Activated CD8-positive, alpha-beta memory T cell treated with anti-CD3 and anti-CD28 coated beads for 36 hours (primary cell): ENCODE measurements at regions not wholly inside any gene's neighbourhood (a gene's known extent, or its start where the extent isn't known, plus 50 kb on each side); places are given as distances from the start of the nearest gene placed in this dataset.

ENCODE experiments used
- CTCF ChIA-PET: fragments of 350-600 bp; sonication (Branson Sonifier 250); formaldehyde crosslinking; loops from one replicate; lab custom pipeline; 2021; ENCODE audit warnings: antibody characterized with exemption; lab: Charles Lee
- POLR2A ChIA-PET: fragments of 350-600 bp; sonication (Branson Sonifier 250); formaldehyde crosslinking; loops from one replicate; lab custom pipeline; 2021; ENCODE audit warnings: antibody characterized with exemption; lab: Charles Lee

GRCh38 chr20:20946122-20946759 is 159.9 kb downstream of the LINC00237 start:
- ChIA-PET CTCF (no interaction called here), POLR2A (no interaction called here)

GRCh38 chr20:20941468-20941889 is 164.7 kb downstream of the LINC00237 start:
- CTCF ChIA-PET, result no interaction called here
- POLR2A ChIA-PET, result no interaction called here

- CTCF ChIA-PET, result no interaction called here
- POLR2A ChIA-PET, result no interaction called here
Observed at GRCh38 chr20:20939006-20939405, 167.2 kb downstream of the LINC00237 start.

- ChIA-PET CTCF (no interaction called here), POLR2A (no interaction called here)
Observed at GRCh38 chr20:20938599-20938998, 167.6 kb downstream of the LINC00237 start.

GRCh38 chr20:20938131-20938530 is 168.0 kb downstream of the LINC00237 start:
- POLR2A ChIA-PET, result no interaction called here
- CTCF ChIA-PET, result no interaction called here

- ChIA-PET CTCF (interaction anchor here (0.7 kb wide), 1 partner anchor 70 kb away, joined by 3 read pairs; no protein-coding TSS in a partner anchor), POLR2A (no interaction called here)
Observed at GRCh38 chr20:20933142-20933958, 172.8 kb downstream of the LINC00237 start.

- ChIA-PET CTCF (interaction anchor here (0.7 kb wide), 1 partner anchor 69 kb away, joined by 3 read pairs; no protein-coding TSS in a partner anchor), POLR2A (no interaction called here)
Observed at GRCh38 chr20:20932156-20932555, 174.0 kb downstream of the LINC00237 start.

- CTCF ChIA-PET, result no interaction called here
- POLR2A ChIA-PET, result no interaction called here
Observed at GRCh38 chr20:20931632-20932031, 174.5 kb downstream of the LINC00237 start.

GRCh38 chr20:20931024-20931423 is 175.1 kb downstream of the LINC00237 start:
- CTCF ChIA-PET, result no interaction called here
- POLR2A ChIA-PET, result no interaction called here

GRCh38 chr20:20930500-20930899 is 175.7 kb downstream of the LINC00237 start:
- ChIA-PET POLR2A (no interaction called here), CTCF (no interaction called here)

- ChIA-PET CTCF (no interaction called here), POLR2A (no interaction called here)
Observed at GRCh38 chr20:20929341-20929740, 176.8 kb downstream of the LINC00237 start.

- POLR2A ChIA-PET, result no interaction called here
- CTCF ChIA-PET, result no interaction called here
Observed at GRCh38 chr20:20926222-20926905, 179.8 kb downstream of the LINC00237 start.

GRCh38 chr20:20920433-20920832 is 185.7 kb downstream of the LINC00237 start:
- ChIA-PET CTCF (no interaction called here), POLR2A (no interaction called here)

GRCh38 chr20:20915844-20916243 is 190.3 kb downstream of the LINC00237 start:
- ChIA-PET CTCF (no interaction called here), POLR2A (no interaction called here)

GRCh38 chr20:20904501-20904831 is 192.0 kb upstream of the RALGAPA2 start:
- ChIA-PET POLR2A (no interaction called here), CTCF (no interaction called here)

- ChIA-PET POLR2A (no interaction called here), CTCF (no interaction called here)
Observed at GRCh38 chr20:20903773-20904500, 191.5 kb upstream of the RALGAPA2 start.

- POLR2A ChIA-PET, result no interaction called here
- CTCF ChIA-PET, result no interaction called here
Observed at GRCh38 chr20:20897922-20898321, 185.5 kb upstream of the RALGAPA2 start.

- CTCF ChIA-PET, result no interaction called here
- POLR2A ChIA-PET, result no interaction called here
Observed at GRCh38 chr20:20897145-20897544, 184.7 kb upstream of the RALGAPA2 start.

- ChIA-PET POLR2A (no interaction called here), CTCF (no interaction called here)
Observed at GRCh38 chr20:20896606-20897005, 184.2 kb upstream of the RALGAPA2 start.

GRCh38 chr20:20895537-20895936 is 183.1 kb upstream of the RALGAPA2 start:
- POLR2A ChIA-PET, result no interaction called here

More at GRCh38 chr20:20895537-20895936, 183.1 kb upstream of the RALGAPA2 start:
- CTCF ChIA-PET, result no interaction called here
